ENCODE measurements at regions not wholly inside any gene's neighbourhood (a gene's known extent, or its start where the extent isn't known, plus 50 kb on each side); places are given as distances from the start of the nearest gene placed in this dataset.

DNA sequence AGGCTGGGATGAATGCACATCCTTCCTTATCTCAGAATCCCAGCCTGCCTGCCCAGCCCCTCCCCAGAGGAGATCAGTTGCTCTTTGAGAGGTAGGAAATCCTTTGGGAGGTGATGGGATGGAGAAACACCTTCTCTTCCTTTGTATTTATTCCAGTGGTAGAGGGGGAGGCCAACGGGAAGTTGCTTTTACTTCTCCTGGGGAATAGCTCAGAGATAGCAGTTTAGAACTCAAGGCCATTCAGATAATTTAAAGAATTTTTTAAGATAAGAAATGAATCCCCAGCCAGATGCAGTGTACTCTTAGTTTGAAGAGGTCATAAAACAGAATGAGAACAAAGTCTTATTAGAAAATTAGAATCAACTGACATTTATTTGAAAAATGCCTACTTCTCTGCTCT, 67.4 kb upstream of the PPM1B start:
- 0 out of 2 replicates have a peak overlapping the region, but pooled peaks have one; percentile 36 for H3K27ac ChIP-seq (replicated peaks)
- DNase-seq (ENCODE audit: low read depth in 1 of 2, low spot score in 1 of 2): no peak
- no peak overlapping the region for H3K4me3 ChIP-seq (replicated peaks; ENCODE audit: insufficient read depth, low read length)
- H3K27me3 ChIP-seq (ENCODE audit: insufficient read depth, poor library complexity, severe bottlenecking): no peaks in the 10 kb centered on the region
- TF ChIP-seq SPI1 (IDR thresholded peaks at IDR 0.05; ENCODE audit: borderline replicate concordance, low read depth): no peak
- no peak for TF ChIP-seq GABPA (IDR thresholded peaks at IDR 0.05; ENCODE audit: low read depth)
- TF ChIP-seq, protein P1, sequence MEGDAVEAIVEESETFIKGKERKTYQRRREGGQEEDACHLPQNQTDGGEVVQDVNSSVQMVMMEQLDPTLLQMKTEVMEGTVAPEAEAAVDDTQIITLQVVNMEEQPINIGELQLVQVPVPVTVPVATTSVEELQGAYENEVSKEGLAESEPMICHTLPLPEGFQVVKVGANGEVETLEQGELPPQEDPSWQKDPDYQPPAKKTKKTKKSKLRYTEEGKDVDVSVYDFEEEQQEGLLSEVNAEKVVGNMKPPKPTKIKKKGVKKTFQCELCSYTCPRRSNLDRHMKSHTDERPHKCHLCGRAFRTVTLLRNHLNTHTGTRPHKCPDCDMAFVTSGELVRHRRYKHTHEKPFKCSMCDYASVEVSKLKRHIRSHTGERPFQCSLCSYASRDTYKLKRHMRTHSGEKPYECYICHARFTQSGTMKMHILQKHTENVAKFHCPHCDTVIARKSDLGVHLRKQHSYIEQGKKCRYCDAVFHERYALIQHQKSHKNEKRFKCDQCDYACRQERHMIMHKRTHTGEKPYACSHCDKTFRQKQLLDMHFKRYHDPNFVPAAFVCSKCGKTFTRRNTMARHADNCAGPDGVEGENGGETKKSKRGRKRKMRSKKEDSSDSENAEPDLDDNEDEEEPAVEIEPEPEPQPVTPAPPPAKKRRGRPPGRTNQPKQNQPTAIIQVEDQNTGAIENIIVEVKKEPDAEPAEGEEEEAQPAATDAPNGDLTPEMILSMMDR (IDR thresholded peaks at IDR 0.05; ENCODE audit: insufficient read depth, low read length): no peak
- no peak for TF ChIP-seq POLR2AphosphoS5 (IDR thresholded peaks at IDR 0.05; ENCODE audit: low read depth)
- TF ChIP-seq, protein P2, sequence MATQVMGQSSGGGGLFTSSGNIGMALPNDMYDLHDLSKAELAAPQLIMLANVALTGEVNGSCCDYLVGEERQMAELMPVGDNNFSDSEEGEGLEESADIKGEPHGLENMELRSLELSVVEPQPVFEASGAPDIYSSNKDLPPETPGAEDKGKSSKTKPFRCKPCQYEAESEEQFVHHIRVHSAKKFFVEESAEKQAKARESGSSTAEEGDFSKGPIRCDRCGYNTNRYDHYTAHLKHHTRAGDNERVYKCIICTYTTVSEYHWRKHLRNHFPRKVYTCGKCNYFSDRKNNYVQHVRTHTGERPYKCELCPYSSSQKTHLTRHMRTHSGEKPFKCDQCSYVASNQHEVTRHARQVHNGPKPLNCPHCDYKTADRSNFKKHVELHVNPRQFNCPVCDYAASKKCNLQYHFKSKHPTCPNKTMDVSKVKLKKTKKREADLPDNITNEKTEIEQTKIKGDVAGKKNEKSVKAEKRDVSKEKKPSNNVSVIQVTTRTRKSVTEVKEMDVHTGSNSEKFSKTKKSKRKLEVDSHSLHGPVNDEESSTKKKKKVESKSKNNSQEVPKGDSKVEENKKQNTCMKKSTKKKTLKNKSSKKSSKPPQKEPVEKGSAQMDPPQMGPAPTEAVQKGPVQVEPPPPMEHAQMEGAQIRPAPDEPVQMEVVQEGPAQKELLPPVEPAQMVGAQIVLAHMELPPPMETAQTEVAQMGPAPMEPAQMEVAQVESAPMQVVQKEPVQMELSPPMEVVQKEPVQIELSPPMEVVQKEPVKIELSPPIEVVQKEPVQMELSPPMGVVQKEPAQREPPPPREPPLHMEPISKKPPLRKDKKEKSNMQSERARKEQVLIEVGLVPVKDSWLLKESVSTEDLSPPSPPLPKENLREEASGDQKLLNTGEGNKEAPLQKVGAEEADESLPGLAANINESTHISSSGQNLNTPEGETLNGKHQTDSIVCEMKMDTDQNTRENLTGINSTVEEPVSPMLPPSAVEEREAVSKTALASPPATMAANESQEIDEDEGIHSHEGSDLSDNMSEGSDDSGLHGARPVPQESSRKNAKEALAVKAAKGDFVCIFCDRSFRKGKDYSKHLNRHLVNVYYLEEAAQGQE (IDR thresholded peaks at IDR 0.05; ENCODE audit: insufficient replicate concordance, low read depth): no peak

DNA sequence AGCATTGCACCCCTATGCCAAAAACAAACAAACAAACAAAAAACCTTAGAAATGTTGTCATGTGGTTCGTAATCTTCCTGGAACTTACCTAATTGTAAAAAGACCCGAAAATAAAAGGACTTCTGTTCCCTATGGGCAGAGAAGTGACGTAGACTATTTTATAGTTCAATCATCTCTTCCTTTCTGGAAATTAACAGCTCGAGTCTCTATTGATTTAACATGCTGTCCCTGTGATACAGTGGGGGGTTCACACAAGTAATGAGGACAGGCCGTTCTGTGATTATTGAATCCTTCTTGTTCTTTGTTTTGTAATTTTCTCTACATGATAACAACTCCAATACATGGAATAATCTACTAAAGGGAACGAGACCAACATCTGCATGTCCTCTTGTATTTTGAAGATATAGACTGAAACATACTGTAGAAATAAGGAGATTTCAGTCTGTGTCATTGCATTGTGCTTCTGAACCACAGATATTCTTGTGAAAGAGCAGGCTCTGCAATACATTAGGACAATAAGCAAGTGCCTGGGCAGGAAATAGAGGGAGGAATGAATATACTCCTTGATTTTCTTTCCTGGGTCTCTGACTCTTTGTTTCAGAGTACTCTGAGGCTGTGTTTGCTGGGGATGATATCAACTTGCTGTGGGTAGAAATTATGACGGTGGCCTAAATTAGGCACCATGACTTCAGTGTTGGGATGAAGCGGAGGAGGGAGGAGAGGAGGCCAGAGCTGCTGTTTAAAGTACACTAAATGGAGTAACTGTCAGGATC, 65.7 kb upstream of the PPM1B start:
- no peak overlapping the region for H3K4me3 ChIP-seq (replicated peaks; ENCODE audit: insufficient read depth, low read length)
- TF ChIP-seq, protein P2 (IDR thresholded peaks at IDR 0.05; ENCODE audit: insufficient replicate concordance, low read depth): no peak
- no peak for TF ChIP-seq GABPA (IDR thresholded peaks at IDR 0.05; ENCODE audit: low read depth)
- no peak for TF ChIP-seq POLR2AphosphoS5 (IDR thresholded peaks at IDR 0.05; ENCODE audit: low read depth)
- TF ChIP-seq, protein P1 (IDR thresholded peaks at IDR 0.05; ENCODE audit: insufficient read depth, low read length): no peak
- TF ChIP-seq SPI1 (IDR thresholded peaks at IDR 0.05; ENCODE audit: borderline replicate concordance, low read depth): no peak
- no peak for DNase-seq (ENCODE audit: low read depth in 1 of 2, low spot score in 1 of 2)
- H3K27me3 ChIP-seq (ENCODE audit: insufficient read depth, poor library complexity, severe bottlenecking): no peaks in the 10 kb centered on the region
- H3K27ac ChIP-seq (replicated peaks): no peak overlapping the region

DNA sequence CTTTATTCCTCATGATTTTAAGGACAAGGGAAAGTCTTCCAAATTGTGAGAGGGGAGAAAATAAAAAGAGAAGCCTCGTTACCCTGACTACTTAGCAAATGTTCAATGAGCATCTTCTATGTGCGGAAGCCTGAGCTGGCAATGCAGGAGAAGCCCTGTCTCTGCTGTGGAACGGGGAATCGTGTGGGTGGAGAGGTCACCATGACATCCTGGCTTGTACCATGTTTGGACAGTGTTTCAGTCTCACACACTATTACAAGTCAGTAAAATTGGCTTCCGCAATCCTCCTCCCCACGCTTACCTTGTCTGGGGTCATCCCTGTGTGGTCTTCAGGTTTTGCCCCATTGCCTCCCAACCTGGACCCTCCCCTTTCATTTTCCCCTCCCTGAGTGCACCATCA, 65.0 kb upstream of the PPM1B start:
- Histone ChIP-seq H3K27me3 (ENCODE audit: insufficient read depth, poor library complexity, severe bottlenecking) (no peaks in the 10 kb centered on the region), H3K27ac (replicated peaks) (no peak overlapping the region), H3K4me3 (replicated peaks; ENCODE audit: insufficient read depth, low read length) (no peak overlapping the region)
- DNase-seq (ENCODE audit: low read depth in 1 of 2, low spot score in 1 of 2): no peak
- TF ChIP-seq, protein P1 (IDR thresholded peaks at IDR 0.05; ENCODE audit: insufficient read depth, low read length): no peak
- TF ChIP-seq, protein P2 (IDR thresholded peaks at IDR 0.05; ENCODE audit: insufficient replicate concordance, low read depth): no peak
- no peak for TF ChIP-seq POLR2AphosphoS5 (IDR thresholded peaks at IDR 0.05; ENCODE audit: low read depth)
- no peak for TF ChIP-seq SPI1 (IDR thresholded peaks at IDR 0.05; ENCODE audit: borderline replicate concordance, low read depth)
- no peak for TF ChIP-seq GABPA (IDR thresholded peaks at IDR 0.05; ENCODE audit: low read depth)

Measured in HL-60 (cell line).